ENCODE measurements at regions not wholly inside any gene's neighbourhood (a gene's known extent, or its start where the extent isn't known, plus 50 kb on each side); places are given as distances from the start of the nearest gene placed in this dataset.

GRCh38 chr2:34414856-34415255 lies 815.8 kb upstream of the FAM98A start:
- no peak for TF ChIP-seq EZH2 (IDR thresholded peaks at IDR 0.05; ENCODE audit: borderline replicate concordance, low read depth, low read length, poor library complexity, severe bottlenecking)
- TF ChIP-seq, protein P1, sequence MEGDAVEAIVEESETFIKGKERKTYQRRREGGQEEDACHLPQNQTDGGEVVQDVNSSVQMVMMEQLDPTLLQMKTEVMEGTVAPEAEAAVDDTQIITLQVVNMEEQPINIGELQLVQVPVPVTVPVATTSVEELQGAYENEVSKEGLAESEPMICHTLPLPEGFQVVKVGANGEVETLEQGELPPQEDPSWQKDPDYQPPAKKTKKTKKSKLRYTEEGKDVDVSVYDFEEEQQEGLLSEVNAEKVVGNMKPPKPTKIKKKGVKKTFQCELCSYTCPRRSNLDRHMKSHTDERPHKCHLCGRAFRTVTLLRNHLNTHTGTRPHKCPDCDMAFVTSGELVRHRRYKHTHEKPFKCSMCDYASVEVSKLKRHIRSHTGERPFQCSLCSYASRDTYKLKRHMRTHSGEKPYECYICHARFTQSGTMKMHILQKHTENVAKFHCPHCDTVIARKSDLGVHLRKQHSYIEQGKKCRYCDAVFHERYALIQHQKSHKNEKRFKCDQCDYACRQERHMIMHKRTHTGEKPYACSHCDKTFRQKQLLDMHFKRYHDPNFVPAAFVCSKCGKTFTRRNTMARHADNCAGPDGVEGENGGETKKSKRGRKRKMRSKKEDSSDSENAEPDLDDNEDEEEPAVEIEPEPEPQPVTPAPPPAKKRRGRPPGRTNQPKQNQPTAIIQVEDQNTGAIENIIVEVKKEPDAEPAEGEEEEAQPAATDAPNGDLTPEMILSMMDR (conservative IDR thresholded peaks at IDR 0.05; ENCODE audit: low read depth, low read length) = no peak
- no peaks in the 10 kb centered on the region for H3K36me3 ChIP-seq (ENCODE audit: insufficient read depth, low read length, poor library complexity, severe bottlenecking)
- ChIA-PET POLR2A (ENCODE audit: low non-redundant PET) (no interaction called here), CTCF (no interaction called here)
- H3K9me3 ChIP-seq (ENCODE audit: low read depth, low read length, poor library complexity, severe bottlenecking) = no peaks in the 10 kb centered on the region
- H3K27me3 ChIP-seq (replicated peaks; ENCODE audit: insufficient read depth, low read depth, low read length, poor library complexity) = no peaks in the 10 kb centered on the region
- no peaks in the 10 kb centered on the region for H3K4me1 ChIP-seq (ENCODE audit: insufficient read depth, low read length, poor library complexity, severe bottlenecking)
- DNase-seq (ENCODE audit: low spot score) = no peak
- H3K27ac ChIP-seq (ENCODE audit: low read depth, low read length, poor library complexity, severe bottlenecking) = no peak overlapping the region
- BruUV-seq (replicated peaks) = no TSS peak
- intact Hi-C loops (cut with micrococcal nuclease; ENCODE audit: unreplicated experiment) = no loop called here
- no peak overlapping the region for H3K4me3 ChIP-seq (ENCODE audit: low read depth, low read length, poor library complexity, severe bottlenecking)

DNA sequence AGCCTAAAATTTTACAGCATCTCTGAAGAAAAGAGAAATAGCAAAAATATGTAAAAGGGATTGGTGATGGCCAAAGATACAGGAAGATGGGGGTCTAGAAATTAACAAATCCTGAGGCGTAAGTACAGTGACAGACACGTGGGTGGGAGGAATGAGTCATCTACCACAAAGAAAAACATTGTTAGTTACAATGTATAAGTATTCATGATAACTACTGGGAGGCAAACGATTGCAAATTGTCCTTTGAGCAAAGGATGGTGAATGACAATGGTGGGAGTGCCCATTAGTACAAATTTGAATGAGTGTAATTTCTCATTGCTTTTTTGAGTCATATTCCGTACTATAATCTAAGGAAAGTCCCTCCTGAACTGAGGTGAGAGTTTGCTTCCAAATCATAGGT lies 809.0 kb upstream of the FAM98A start:
- BruUV-seq (replicated peaks) = no TSS peak
- DNase-seq (ENCODE audit: low spot score) = peak; percentile 18

DNA sequence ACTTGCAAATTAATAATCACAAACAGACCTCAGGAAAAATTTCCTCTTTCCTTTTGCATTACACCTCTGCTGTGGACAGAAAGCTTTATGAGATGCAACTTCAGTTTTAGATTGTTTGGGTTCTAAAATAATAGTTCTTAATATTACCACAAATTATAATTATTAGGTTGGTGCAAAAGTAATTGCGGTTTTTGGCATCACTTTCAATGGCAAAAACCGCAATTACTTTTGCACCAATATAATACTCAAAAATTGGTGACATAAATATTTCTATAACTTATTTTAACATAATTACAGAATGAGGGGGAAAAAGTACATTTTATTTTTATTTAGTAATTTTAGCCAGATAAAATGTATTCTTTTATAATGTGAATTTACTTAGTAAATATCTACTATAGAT lies 804.4 kb upstream of the FAM98A start:
- no peak for DNase-seq (ENCODE audit: low spot score)
- Histone ChIP-seq H3K27ac (ENCODE audit: low read depth, low read length, poor library complexity, severe bottlenecking) (no peak overlapping the region), H3K4me3 (ENCODE audit: low read depth, low read length, poor library complexity, severe bottlenecking) (no peak overlapping the region), H3K27me3 (replicated peaks; ENCODE audit: insufficient read depth, low read depth, low read length, poor library complexity) (no peaks in the 10 kb centered on the region), H3K36me3 (ENCODE audit: insufficient read depth, low read length, poor library complexity, severe bottlenecking) (no peaks in the 10 kb centered on the region), H3K9me3 (ENCODE audit: low read depth, low read length, poor library complexity, severe bottlenecking) (no peaks in the 10 kb centered on the region), H3K4me1 (ENCODE audit: insufficient read depth, low read length, poor library complexity, severe bottlenecking) (no peaks in the 10 kb centered on the region)
- POLR2A ChIA-PET (ENCODE audit: low non-redundant PET) = no interaction called here
- CTCF ChIA-PET = no interaction called here
- no TSS peak for BruUV-seq (replicated peaks)
- TF ChIP-seq EZH2 (IDR thresholded peaks at IDR 0.05; ENCODE audit: borderline replicate concordance, low read depth, low read length, poor library complexity, severe bottlenecking) = no peak
- TF ChIP-seq, protein P1 (conservative IDR thresholded peaks at IDR 0.05; ENCODE audit: low read depth, low read length) = no peak
- intact Hi-C loops (cut with micrococcal nuclease; ENCODE audit: unreplicated experiment) = no loop called here

More for the DNA sequence above, 809.0 kb upstream of the FAM98A start:
- TF ChIP-seq, protein P1 (conservative IDR thresholded peaks at IDR 0.05; ENCODE audit: low read depth, low read length) = no peak
- TF ChIP-seq EZH2 (IDR thresholded peaks at IDR 0.05; ENCODE audit: borderline replicate concordance, low read depth, low read length, poor library complexity, severe bottlenecking) = no peak
- ChIA-PET CTCF (no interaction called here), POLR2A (ENCODE audit: low non-redundant PET) (no interaction called here)
- no peak overlapping the region for H3K4me3 ChIP-seq (ENCODE audit: low read depth, low read length, poor library complexity, severe bottlenecking)
- no peaks in the 10 kb centered on the region for H3K36me3 ChIP-seq (ENCODE audit: insufficient read depth, low read length, poor library complexity, severe bottlenecking)
- H3K9me3 ChIP-seq (ENCODE audit: low read depth, low read length, poor library complexity, severe bottlenecking) = no peaks in the 10 kb centered on the region
- H3K4me1 ChIP-seq (ENCODE audit: insufficient read depth, low read length, poor library complexity, severe bottlenecking) = no peaks in the 10 kb centered on the region
- H3K27me3 ChIP-seq (replicated peaks; ENCODE audit: insufficient read depth, low read depth, low read length, poor library complexity) = no peaks in the 10 kb centered on the region
- intact Hi-C loops (cut with micrococcal nuclease; ENCODE audit: unreplicated experiment) = no loop called here
- no peak overlapping the region for H3K27ac ChIP-seq (ENCODE audit: low read depth, low read length, poor library complexity, severe bottlenecking)
